ENCODE measurements at regions not wholly inside any gene's neighbourhood (a gene's known extent, or its start where the extent isn't known, plus 50 kb on each side); places are given as distances from the start of the nearest gene placed in this dataset.

DNA sequence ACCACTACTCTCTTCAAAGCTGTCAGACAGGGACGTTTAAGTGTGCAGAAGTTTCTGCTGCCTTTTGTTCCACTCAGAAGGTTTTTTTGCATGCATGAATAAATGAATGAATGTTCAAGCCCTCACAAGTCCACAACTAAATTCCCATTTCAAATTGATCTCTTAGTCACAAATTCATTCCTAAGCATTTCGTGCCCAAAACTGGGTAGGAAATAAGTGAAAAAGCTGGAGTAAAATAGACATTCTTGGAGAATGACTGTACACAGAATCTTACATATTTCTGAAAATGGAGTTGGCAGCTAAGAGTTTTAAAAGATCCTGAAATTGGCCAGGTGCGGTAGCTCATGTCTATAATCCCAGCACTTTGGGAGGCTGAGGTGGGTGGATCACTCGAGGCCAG lies 117.6 kb downstream of the PERP start:
- TF ChIP-seq, protein P1, sequence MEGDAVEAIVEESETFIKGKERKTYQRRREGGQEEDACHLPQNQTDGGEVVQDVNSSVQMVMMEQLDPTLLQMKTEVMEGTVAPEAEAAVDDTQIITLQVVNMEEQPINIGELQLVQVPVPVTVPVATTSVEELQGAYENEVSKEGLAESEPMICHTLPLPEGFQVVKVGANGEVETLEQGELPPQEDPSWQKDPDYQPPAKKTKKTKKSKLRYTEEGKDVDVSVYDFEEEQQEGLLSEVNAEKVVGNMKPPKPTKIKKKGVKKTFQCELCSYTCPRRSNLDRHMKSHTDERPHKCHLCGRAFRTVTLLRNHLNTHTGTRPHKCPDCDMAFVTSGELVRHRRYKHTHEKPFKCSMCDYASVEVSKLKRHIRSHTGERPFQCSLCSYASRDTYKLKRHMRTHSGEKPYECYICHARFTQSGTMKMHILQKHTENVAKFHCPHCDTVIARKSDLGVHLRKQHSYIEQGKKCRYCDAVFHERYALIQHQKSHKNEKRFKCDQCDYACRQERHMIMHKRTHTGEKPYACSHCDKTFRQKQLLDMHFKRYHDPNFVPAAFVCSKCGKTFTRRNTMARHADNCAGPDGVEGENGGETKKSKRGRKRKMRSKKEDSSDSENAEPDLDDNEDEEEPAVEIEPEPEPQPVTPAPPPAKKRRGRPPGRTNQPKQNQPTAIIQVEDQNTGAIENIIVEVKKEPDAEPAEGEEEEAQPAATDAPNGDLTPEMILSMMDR (IDR thresholded peaks at IDR 0.05 in 4 of 5, conservative IDR thresholded peaks at IDR 0.05 in 1 of 5): no peak
- TF ChIP-seq POLR2A (IDR thresholded peaks at IDR 0.05): no peak
